ENCODE measurements at regions not wholly inside any gene's neighbourhood (a gene's known extent, or its start where the extent isn't known, plus 50 kb on each side); places are given as distances from the start of the nearest gene placed in this dataset.

- TF ChIP-seq POLR2A (IDR thresholded peaks at IDR 0.05; ENCODE audit: low read depth, low read length) (no peak), POLR2AphosphoS5 (IDR thresholded peaks at IDR 0.05; ENCODE audit: low read depth, low read length) (no peak), SPI1 (IDR thresholded peaks at IDR 0.05; ENCODE audit: low read depth, low read length) (no peak), TAF1 (IDR thresholded peaks at IDR 0.05; ENCODE audit: low read depth, low read length) (no peak), POU2F2 (IDR thresholded peaks at IDR 0.05; ENCODE audit: low read depth, low read length) (no peak)
Measured at GRCh38 chr16:79751471-79752184, 151.1 kb upstream of the MAF start.
